Esophagus squamous epithelium (tissue), 5 donors: ENCODE measurements at regions not wholly inside any gene's neighbourhood (a gene's known extent, or its start where the extent isn't known, plus 50 kb on each side); places are given as distances from the start of the nearest gene placed in this dataset.

Experiments
- DNase-seq: peaks from one replicate; lab custom pipeline; 2025; lab: John Stamatoyannopoulos, UW
- H3K27ac ChIP-seq, 4 donors: fragments of 200-600 bp; sonication (generic); one replicate each; pipeline ENCODE4 v1.5.1; 2016 to 2019; ENCODE audit warnings: mild to moderate bottlenecking in 1 of 4
- H3K27me3 ChIP-seq, 4 donors: fragments of 200-600 bp; sonication (generic); 1 replicate in 3 of 4; 2 replicates in 1 of 4; pipeline versions ENCODE4 v1.5.1 to v1.6.0; 2017 to 2021; ENCODE audit warnings: antibody characterized with exemption in 1 of 4
- H3K36me3 ChIP-seq, 3 donors: fragments of 200-600 bp; sonication (generic); one replicate each; pipeline ENCODE4 v1.5.1; 2016 to 2019
- H3K4me1 ChIP-seq, 3 donors: fragments of 200-600 bp; sonication (generic); one replicate each; pipeline ENCODE4 v1.5.1; 2017 to 2019
- H3K4me3 ChIP-seq, 4 donors: fragments of 200-600 bp; sonication (generic); 1 replicate in 3 of 4; 2 replicates in 1 of 4; pipeline ENCODE4 v1.5.1; 2016 to 2019; ENCODE audit warnings: mild to moderate bottlenecking in 2 of 4, moderate library complexity in 1 of 4
- H3K9me3 ChIP-seq, 3 donors: fragments of 200-600 bp; sonication (generic); one replicate each; pipeline ENCODE4 v1.5.1; 2016 to 2019
- POLR2A ChIP-seq, 4 donors: fragments of 450-650 bp; IDR thresholded peaks; one replicate each; pipeline ENCODE4 v1.6.1; 2017; ENCODE audit warnings: antibody characterized with exemption in 4 of 4, mild to moderate bottlenecking in 4 of 4, moderate library complexity in 3 of 4
- WGBS, 2 donors: methylation state at CpG; one replicate each; pipeline ENCODE4 v1.1.5; 2018; 5-methylcytosine and 5-hydroxymethylcytosine counted together
- intact Hi-C: fragments of 100-400 bp; cut with DNase I; formaldehyde crosslinking; loops from one replicate; pipeline ENCODE4 v1.15.0; 2022
- TF ChIP-seq, protein P1 (sequence below), 6 experiments: fragments of 450-650 bp in 4 of 6; fragments of 200-600 bp in 2 of 6; sonication (generic) in 2 of 6; IDR thresholded peaks; one replicate each; pipeline ENCODE4 v1.5.1; 2016 to 2019; ENCODE audit warnings: antibody characterized with exemption in 6 of 6, mild to moderate bottlenecking in 4 of 6, moderate library complexity in 4 of 6
- donor health status: DM: yes; HTN: yes; CAD: no.

DNA sequence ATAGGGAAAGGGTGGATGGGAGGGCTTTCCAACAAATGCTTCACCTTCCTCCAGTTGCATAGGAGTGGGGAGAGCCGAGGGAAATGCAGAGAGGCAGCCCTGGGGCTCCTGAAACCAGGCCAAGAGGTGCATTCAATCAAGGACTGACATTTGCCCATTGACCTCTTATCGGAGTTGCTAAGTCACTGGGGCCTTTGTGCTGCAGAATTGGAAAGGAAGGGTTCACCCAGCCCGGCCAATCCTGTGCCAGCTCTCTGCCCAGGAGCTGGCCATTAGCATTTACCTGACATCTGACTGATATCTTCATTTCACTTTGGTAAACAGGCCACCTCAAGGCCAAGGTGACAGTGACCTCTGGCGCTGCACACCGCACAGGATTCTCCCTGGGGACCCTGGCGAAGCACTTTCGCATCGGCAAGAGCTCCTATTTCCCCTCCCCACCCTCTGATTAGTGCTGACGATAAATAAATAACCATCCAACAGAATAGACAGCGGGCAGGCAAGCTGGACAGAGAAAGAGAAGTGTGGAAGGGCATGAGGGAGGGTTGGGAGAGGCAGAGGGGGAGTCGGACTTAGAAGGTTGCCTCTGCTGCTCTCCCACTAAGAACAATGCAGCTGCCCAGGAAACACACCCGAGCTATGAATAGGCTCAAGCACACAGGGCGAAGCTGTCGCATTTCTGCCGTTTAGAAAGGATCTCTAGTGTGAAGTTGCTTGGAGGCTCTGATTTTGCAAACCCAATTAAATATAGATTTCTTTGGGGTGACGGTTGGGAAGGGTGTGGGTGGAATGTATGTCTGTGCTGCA is 57.0 kb upstream of the BOD1 start:
- intact Hi-C loops, result no loop called here
- H3K4me1 ChIP-seq, result peaks cover 0 to 20% (median 11%) of the 10 kb centered on the region in 3 donors
- 50 to 58% methylated on average over 9 to 15 of the region's 16 CpGs for WGBS, 2 donors
- no peak overlapping the region for H3K27ac ChIP-seq
- TF ChIP-seq, protein P1, sequence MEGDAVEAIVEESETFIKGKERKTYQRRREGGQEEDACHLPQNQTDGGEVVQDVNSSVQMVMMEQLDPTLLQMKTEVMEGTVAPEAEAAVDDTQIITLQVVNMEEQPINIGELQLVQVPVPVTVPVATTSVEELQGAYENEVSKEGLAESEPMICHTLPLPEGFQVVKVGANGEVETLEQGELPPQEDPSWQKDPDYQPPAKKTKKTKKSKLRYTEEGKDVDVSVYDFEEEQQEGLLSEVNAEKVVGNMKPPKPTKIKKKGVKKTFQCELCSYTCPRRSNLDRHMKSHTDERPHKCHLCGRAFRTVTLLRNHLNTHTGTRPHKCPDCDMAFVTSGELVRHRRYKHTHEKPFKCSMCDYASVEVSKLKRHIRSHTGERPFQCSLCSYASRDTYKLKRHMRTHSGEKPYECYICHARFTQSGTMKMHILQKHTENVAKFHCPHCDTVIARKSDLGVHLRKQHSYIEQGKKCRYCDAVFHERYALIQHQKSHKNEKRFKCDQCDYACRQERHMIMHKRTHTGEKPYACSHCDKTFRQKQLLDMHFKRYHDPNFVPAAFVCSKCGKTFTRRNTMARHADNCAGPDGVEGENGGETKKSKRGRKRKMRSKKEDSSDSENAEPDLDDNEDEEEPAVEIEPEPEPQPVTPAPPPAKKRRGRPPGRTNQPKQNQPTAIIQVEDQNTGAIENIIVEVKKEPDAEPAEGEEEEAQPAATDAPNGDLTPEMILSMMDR (IDR thresholded peaks at IDR 0.05), result no peak
- TF ChIP-seq POLR2A (IDR thresholded peaks at IDR 0.05), result no peak
- peaks cover 0 to 41% (median 0%) of the 10 kb centered on the region in 4 donors for H3K27me3 ChIP-seq
- DNase-seq, result no peak
- H3K4me3 ChIP-seq, result no peak overlapping the region
- H3K9me3 ChIP-seq, result peaks cover 0 to 17% (median 3%) of the 10 kb centered on the region in 3 donors
- H3K36me3 ChIP-seq, result no peaks in the 10 kb centered on the region

DNA sequence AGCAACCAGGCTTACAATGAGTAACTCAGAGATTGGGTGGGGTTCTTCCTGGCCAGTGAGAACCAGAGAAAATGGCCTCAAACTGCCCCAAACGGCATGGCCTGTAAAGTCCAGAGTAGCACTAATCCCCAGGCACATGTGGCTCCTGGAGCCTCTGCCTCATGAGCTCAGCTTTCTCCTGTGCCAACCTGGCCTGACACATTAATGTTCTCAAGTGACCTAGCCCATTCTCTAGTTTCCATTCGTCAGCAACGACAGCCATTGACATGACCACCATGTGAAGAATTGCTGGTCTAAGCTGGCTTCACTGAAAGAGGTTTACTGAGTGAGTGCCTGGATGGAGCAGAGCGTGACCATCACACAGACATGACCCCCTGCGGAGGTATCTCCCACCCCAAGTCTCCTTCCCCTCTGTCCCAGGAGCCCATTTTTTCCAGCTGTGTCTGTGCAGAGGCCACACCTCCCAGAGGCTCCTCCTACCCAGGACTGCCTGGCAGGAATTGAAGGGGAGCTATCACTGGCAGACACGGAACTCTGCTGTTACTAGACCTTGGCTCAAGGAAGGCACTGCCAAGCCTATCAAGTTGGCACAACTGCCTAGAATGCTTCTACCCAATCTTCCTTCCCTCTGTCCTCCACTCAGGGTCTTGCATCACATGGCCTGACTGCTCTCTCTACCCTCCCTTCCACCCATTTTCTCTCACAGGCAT is 59.0 kb upstream of the BOD1 start:
- WGBS, 2 donors, result 65 to 100% methylated on average over 2 to 5 of the region's 6 CpGs

DNA sequence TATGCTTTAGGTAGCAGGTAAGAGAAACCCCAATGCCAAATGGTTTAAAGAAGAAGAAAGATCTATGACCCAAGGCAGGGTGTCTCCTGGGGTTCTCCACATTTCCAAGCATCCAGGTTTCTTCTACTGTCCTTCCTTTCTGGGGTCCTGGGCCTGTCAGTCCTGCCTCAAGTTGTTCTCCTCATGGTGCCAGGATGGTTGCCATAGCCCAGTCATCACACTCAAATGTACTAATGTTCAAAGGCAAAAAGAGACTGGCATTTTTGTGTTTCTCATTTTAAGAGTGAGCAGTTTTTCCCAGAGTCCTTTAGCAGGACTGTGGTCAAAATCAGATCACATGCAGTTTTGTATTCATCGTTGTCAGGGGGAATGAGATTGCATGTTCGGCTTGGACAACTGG is 59.9 kb upstream of the BOD1 start:
- 86 to 94% methylated on average over 1 to 2 of the region's 2 CpGs for WGBS, 2 donors
- H3K4me1 ChIP-seq, result peaks cover 0 to 2% (median 0%) of the 10 kb centered on the region in 3 donors
- DNase-seq, result no peak
- no peak overlapping the region for H3K4me3 ChIP-seq
- no peaks in the 10 kb centered on the region for H3K36me3 ChIP-seq
- H3K9me3 ChIP-seq, result peaks cover 0 to 17% (median 3%) of the 10 kb centered on the region in 3 donors
- peaks cover 0 to 35% (median 0%) of the 10 kb centered on the region in 4 donors for H3K27me3 ChIP-seq
- TF ChIP-seq, protein P1 (IDR thresholded peaks at IDR 0.05), result no peak
- TF ChIP-seq POLR2A (IDR thresholded peaks at IDR 0.05), result no peak
- H3K27ac ChIP-seq, result no peak overlapping the region
- intact Hi-C loops, result no loop called here

More for the DNA sequence above, 59.0 kb upstream of the BOD1 start:
- Histone ChIP-seq H3K27me3 (peaks cover 0 to 41% (median 0%) of the 10 kb centered on the region in 4 donors), H3K4me1 (peaks cover 0 to 11% (median 8%) of the 10 kb centered on the region in 3 donors), H3K4me3 (no peak overlapping the region), H3K36me3 (no peaks in the 10 kb centered on the region), H3K9me3 (peaks cover 0 to 17% (median 3%) of the 10 kb centered on the region in 3 donors), H3K27ac (no peak overlapping the region)
- DNase-seq, result no peak
- TF ChIP-seq POLR2A (IDR thresholded peaks at IDR 0.05), result no peak
- TF ChIP-seq, protein P1 (IDR thresholded peaks at IDR 0.05), result no peak
- intact Hi-C loops, result no loop called here

DNA sequence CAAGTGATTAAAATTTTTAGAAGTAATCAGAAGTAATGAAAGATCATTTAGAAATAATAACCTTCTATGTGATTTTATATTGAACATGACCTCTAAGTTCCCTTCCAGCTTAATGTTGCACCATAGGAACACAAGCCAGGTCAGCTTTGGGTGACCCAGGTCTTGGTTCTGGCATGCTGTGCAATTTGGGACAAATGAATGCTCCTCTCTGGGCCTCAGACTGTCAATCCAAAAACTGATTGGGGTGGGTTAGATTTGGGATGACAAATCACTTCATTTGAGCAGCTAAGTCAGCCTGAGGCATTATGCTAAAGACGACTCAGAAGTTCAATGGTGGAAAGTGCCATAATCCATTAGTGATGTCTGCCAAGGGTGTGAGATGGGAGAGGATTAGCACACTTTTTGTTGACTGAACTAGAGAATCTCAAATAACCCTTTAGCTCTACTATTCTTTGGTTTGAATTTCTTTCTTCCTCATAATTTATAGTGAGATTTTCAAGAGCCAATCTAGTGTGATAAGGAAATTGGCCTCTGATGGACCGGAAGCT is 60.7 kb upstream of the BOD1 start:
- H3K9me3 ChIP-seq, result peaks cover 0 to 17% (median 3%) of the 10 kb centered on the region in 3 donors
- TF ChIP-seq, protein P1 (IDR thresholded peaks at IDR 0.05), result no peak
- no peak for TF ChIP-seq POLR2A (IDR thresholded peaks at IDR 0.05)
- intact Hi-C loops, result no loop called here
- no peaks in the 10 kb centered on the region for H3K4me1 ChIP-seq
- H3K27me3 ChIP-seq, result peaks cover 0 to 27% (median 0%) of the 10 kb centered on the region in 4 donors
- no peaks in the 10 kb centered on the region for H3K36me3 ChIP-seq
- H3K27ac ChIP-seq, result no peak overlapping the region
- no peak for DNase-seq
- 57 to 61% methylated on average over 2 of the region's 2 CpGs for WGBS, 2 donors
- no peak overlapping the region for H3K4me3 ChIP-seq
